ENCODE measurements at regions not wholly inside any gene's neighbourhood (a gene's known extent, or its start where the extent isn't known, plus 50 kb on each side); places are given as distances from the start of the nearest gene placed in this dataset.

- ChIA-PET POLR2A (no interaction called here), CTCF (interaction anchor here (0.9 kb wide), 1 partner anchor 11 kb away, joined by 3 read pairs; no protein-coding TSS in a partner anchor)
- BruUV-seq (replicated peaks): no TSS peak
Measured at GRCh38 chr11:109051200-109051599, 370.8 kb upstream of the C11orf87 start.

GRCh38 chr11:109059402-109059801 is 362.6 kb upstream of the C11orf87 start:
- Histone ChIP-seq H3K79me2 (ENCODE audit: insufficient read depth, low read length) (no peaks in the 10 kb centered on the region), H3K4me1 (ENCODE audit: control insufficient read depth in 1 of 2, insufficient read depth in 2 of 2, low read length in 2 of 2) (no peaks in the 10 kb centered on the region; a peak in 1 of 4 replicates), H3K4me3 (replicated peaks in 1 of 2; ENCODE audit: low read depth in 1 of 2, low read length in 2 of 2) (no peak overlapping the region), H3K9ac (ENCODE audit: low read length) (no peak overlapping the region), H2AFZ (ENCODE audit: low read depth, low read length, poor library complexity, severe bottlenecking) (no peak overlapping the region), H4K20me1 (ENCODE audit: insufficient read depth) (no peaks in the 10 kb centered on the region), H3K27me3 (ENCODE audit: insufficient read depth, low read length) (no peaks in the 10 kb centered on the region), H3K9me3 (ENCODE audit: control insufficient read depth in 1 of 2, insufficient read depth in 1 of 2, low read depth in 1 of 2, low read length in 2 of 2) (no peaks in the 10 kb centered on the region), H3K9me2 (ENCODE audit: insufficient read depth) (no peaks in the 10 kb centered on the region), H3K4me2 (ENCODE audit: low read length) (no peak overlapping the region), H3K27ac (ENCODE audit: low read depth, low read length) (no peak overlapping the region), H3K36me3 (ENCODE audit: control insufficient read depth in 1 of 2, insufficient read depth in 2 of 2, low read length in 2 of 2) (no peaks in the 10 kb centered on the region)
- DNase-seq (ENCODE audit: low read depth, low spot score): no peak
- ChIA-PET POLR2A (no interaction called here), CTCF (no interaction called here), RAD21 (ENCODE audit: low non-redundant PET in 1 of 2, low total read pairs in 2 of 2, uncharacterized antibody in 2 of 2, unreplicated experiment in 2 of 2) (no interaction called here)
- intact Hi-C loops (cut with micrococcal nuclease): no loop called here
- ATAC-seq: no peak
- BruUV-seq (replicated peaks): no TSS peak
- TF ChIP-seq RAD21 (IDR thresholded peaks at IDR 0.05; ENCODE audit: low read depth) (no peak), JUND (IDR thresholded peaks at IDR 0.05) (no peak), CEBPB (IDR thresholded peaks at IDR 0.05; ENCODE audit: low read depth) (no peak), YY1 (IDR thresholded peaks at IDR 0.05; ENCODE audit: extremely low read depth, insufficient replicate concordance, low read depth, low read length) (no peak), SRF (IDR thresholded peaks at IDR 0.05; ENCODE audit: low read depth) (no peak), POLR2A (IDR thresholded peaks at IDR 0.05; ENCODE audit: borderline replicate concordance, extremely low read depth, insufficient read depth, insufficient read length) (no peak), FOSL1 (IDR thresholded peaks at IDR 0.05; ENCODE audit: low read depth) (no peak), CBX3 (IDR thresholded peaks at IDR 0.05; ENCODE audit: low read depth) (no peak), SP1 (IDR thresholded peaks at IDR 0.05; ENCODE audit: low read depth) (no peak), MAX (IDR thresholded peaks at IDR 0.05) (no peak), ATF3 (IDR thresholded peaks at IDR 0.05) (no peak), CTCF (IDR thresholded peaks at IDR 0.05 in 2 of 3, conservative IDR thresholded peaks at IDR 0.05 in 1 of 3; ENCODE audit: borderline replicate concordance in 1 of 3, insufficient read depth in 1 of 3, low read depth in 2 of 3, low read length in 2 of 3) (no peak), POLR2AphosphoS5 (IDR thresholded peaks at IDR 0.05; ENCODE audit: low read depth, low read length) (no peak), EZH2phosphoT487 (IDR thresholded peaks at IDR 0.05; ENCODE audit: borderline replicate concordance) (no peak)

More at GRCh38 chr11:109051200-109051599, 370.8 kb upstream of the C11orf87 start:
- no peak for TF ChIP-seq SRF (IDR thresholded peaks at IDR 0.05; ENCODE audit: low read depth)
- TF ChIP-seq POLR2A (IDR thresholded peaks at IDR 0.05; ENCODE audit: borderline replicate concordance, extremely low read depth, insufficient read depth, insufficient read length): no peak
- no peak for TF ChIP-seq CEBPB (IDR thresholded peaks at IDR 0.05; ENCODE audit: low read depth)
- TF ChIP-seq MAX (IDR thresholded peaks at IDR 0.05): no peak
- TF ChIP-seq SIN3A (IDR thresholded peaks at IDR 0.05; ENCODE audit: low read depth): no peak
- TF ChIP-seq YY1 (IDR thresholded peaks at IDR 0.05; ENCODE audit: extremely low read depth, insufficient replicate concordance, low read depth, low read length): no peak
- no peak for TF ChIP-seq FOSL1 (IDR thresholded peaks at IDR 0.05; ENCODE audit: low read depth)
- TF ChIP-seq JUND (IDR thresholded peaks at IDR 0.05): no peak
- no peak for TF ChIP-seq TCF7L2 (IDR thresholded peaks at IDR 0.05; ENCODE audit: borderline replicate concordance, extremely low read depth, insufficient read depth, insufficient read length)
- H2AFZ ChIP-seq (ENCODE audit: low read depth, low read length, poor library complexity, severe bottlenecking): no peak overlapping the region
- H3K36me3 ChIP-seq (ENCODE audit: control insufficient read depth in 1 of 2, insufficient read depth in 2 of 2, low read length in 2 of 2): no peaks in the 10 kb centered on the region
- no peaks in the 10 kb centered on the region for H3K4me1 ChIP-seq (ENCODE audit: control insufficient read depth in 1 of 2, insufficient read depth in 2 of 2, low read length in 2 of 2)
- RAD21 ChIA-PET (ENCODE audit: low non-redundant PET in 1 of 2, low total read pairs in 2 of 2, uncharacterized antibody in 2 of 2, unreplicated experiment in 2 of 2): no interaction called here
- H3K79me2 ChIP-seq (ENCODE audit: insufficient read depth, low read length): no peaks in the 10 kb centered on the region
- no peak overlapping the region for H3K9ac ChIP-seq (ENCODE audit: low read length)
- no peaks in the 10 kb centered on the region for H4K20me1 ChIP-seq (ENCODE audit: insufficient read depth)
- H3K27ac ChIP-seq (ENCODE audit: low read depth, low read length): no peak overlapping the region
- no peaks in the 10 kb centered on the region for H3K9me3 ChIP-seq (ENCODE audit: control insufficient read depth in 1 of 2, insufficient read depth in 1 of 2, low read depth in 1 of 2, low read length in 2 of 2)
- no peaks in the 10 kb centered on the region for H3K27me3 ChIP-seq (ENCODE audit: insufficient read depth, low read length)
- no peak overlapping the region for H3K4me3 ChIP-seq (replicated peaks in 1 of 2; ENCODE audit: low read depth in 1 of 2, low read length in 2 of 2)
- DNase-seq (ENCODE audit: low read depth, low spot score) (no peak), ATAC-seq (no peak)
- no peak overlapping the region for H3K4me2 ChIP-seq (ENCODE audit: low read length)
- no peaks in the 10 kb centered on the region for H3K9me2 ChIP-seq (ENCODE audit: insufficient read depth)
- intact Hi-C loops (cut with micrococcal nuclease): no loop called here
